GM23338 (cell line): ENCODE measurements at regions not wholly inside any gene's neighbourhood (a gene's known extent, or its start where the extent isn't known, plus 50 kb on each side); places are given as distances from the start of the nearest gene placed in this dataset.

Experiments
- ATAC-seq: fragments of 200-7000 bp; cut with Tn5 transposase; 3 replicates; pipeline ENCODE4 v1.9.1; 2020
- DNase-seq: peaks from one replicate; pipeline ENCODE4 v3.0.0-alpha.2; 2015; ENCODE audit warnings: low spot score
- H2AFZ ChIP-seq: fragments of 200-600 bp; sonication (generic); 2 replicates; pipeline ENCODE4 v1.8.0; 2016; ENCODE audit warnings: antibody characterized with exemption, mild to moderate bottlenecking, moderate library complexity
- H3F3A ChIP-seq: fragments of 200-600 bp; sonication (generic); replicated peaks from 2 replicates; pipeline ENCODE4 v1.8.0; 2017; ENCODE audit warnings: antibody characterized with exemption, mixed run types, low read depth
- H3K27ac ChIP-seq: fragments of 200-600 bp; sonication (generic); 2 replicates; pipeline ENCODE4 v1.6.1; 2016; ENCODE audit warnings: low read depth
- H3K27me3 ChIP-seq: fragments of 200-600 bp; sonication (generic); 2 replicates; pipeline ENCODE4 v1.8.0; 2016; ENCODE audit warnings: mild to moderate bottlenecking, mixed run types, moderate library complexity; ENCODE audit not compliant: insufficient read depth
- H3K36me3 ChIP-seq: fragments of 200-600 bp; sonication (generic); 2 replicates; pipeline ENCODE4 v1.8.0; 2016; ENCODE audit warnings: mild to moderate bottlenecking; ENCODE audit not compliant: insufficient read depth
- H3K4me1 ChIP-seq: fragments of 200-600 bp; sonication (generic); 2 replicates; pipeline ENCODE4 v1.8.0; 2016; ENCODE audit warnings: mild to moderate bottlenecking, moderate library complexity; ENCODE audit not compliant: insufficient read depth
- H3K4me2 ChIP-seq: fragments of 200-600 bp; sonication (generic); 2 replicates; pipeline ENCODE4 v1.7.1; 2017; ENCODE audit warnings: mixed run types
- H3K4me3 ChIP-seq: fragments of 200-600 bp; sonication (generic); 2 replicates; pipeline ENCODE4 v1.6.1; 2016; ENCODE audit warnings: mixed run types
- H3K79me2 ChIP-seq: fragments of 200-600 bp; sonication (generic); replicated peaks from 2 replicates; pipeline ENCODE4 v1.8.0; 2017; ENCODE audit warnings: mild to moderate bottlenecking; ENCODE audit not compliant: insufficient read depth
- H3K9me2 ChIP-seq: fragments of 200-600 bp; sonication (generic); 2 replicates; pipeline ENCODE4 v1.8.0; 2017; ENCODE audit not compliant: insufficient read depth
- H4K20me1 ChIP-seq: fragments of 200-600 bp; sonication (generic); replicated peaks from 2 replicates; pipeline ENCODE4 v1.8.0; 2017; ENCODE audit warnings: mild to moderate bottlenecking; ENCODE audit not compliant: insufficient read depth
- H3K27ac Mint-ChIP-seq: 2 replicates; pipeline ENCODE4 v1.8.0; 2020; ENCODE audit warnings: inconsistent platforms, mild to moderate bottlenecking, moderate library complexity, mixed read lengths
- H3K27me3 Mint-ChIP-seq: 3 replicates; pipeline ENCODE4 v1.8.0; 2022; ENCODE audit warnings: low read depth, mild to moderate bottlenecking, moderate library complexity, mixed read lengths, inconsistent platforms; ENCODE audit not compliant: insufficient read depth, poor library complexity
- H3K36me3 Mint-ChIP-seq: 3 replicates; pipeline ENCODE4 v1.8.0; 2021; ENCODE audit warnings: low read depth, mild to moderate bottlenecking, inconsistent platforms, moderate library complexity, mixed read lengths
- H3K4me1 Mint-ChIP-seq: 3 replicates; pipeline ENCODE4 v1.8.0; 2020; ENCODE audit warnings: mild to moderate bottlenecking, inconsistent platforms, mixed read lengths
- H3K4me3 Mint-ChIP-seq: 3 replicates; pipeline ENCODE4 v1.8.0; 2021; ENCODE audit warnings: moderate library complexity, mild to moderate bottlenecking, inconsistent platforms, mixed read lengths
- H3K9me3 Mint-ChIP-seq: 3 replicates; pipeline ENCODE4 v1.8.0; 2020; ENCODE audit warnings: moderate library complexity, mild to moderate bottlenecking, inconsistent platforms, mixed read lengths
- CTCF ChIP-seq, 2 experiments: fragments of 200-600 bp in 1 of 2; sonication (generic) in 1 of 2; conservative IDR thresholded peaks; 2 replicates each; pipeline versions ENCODE4 v1.5.1 to v1.6.1; 2016 to 2017; ENCODE audit warnings: antibody characterized with exemption in 2 of 2, low read depth in 2 of 2, mild to moderate bottlenecking in 2 of 2, moderate library complexity in 1 of 2
- ETS1 ChIP-seq: IDR thresholded peaks from 2 replicates; pipeline ENCODE4 v1.6.1; 2016; ENCODE audit warnings: antibody characterized with exemption
- JUNB ChIP-seq: IDR thresholded peaks from one replicate; pipeline ENCODE4 v1.6.1; 2016; ENCODE audit warnings: antibody characterized with exemption; ENCODE audit not compliant: unreplicated experiment
- NANOG ChIP-seq: IDR thresholded peaks from 2 replicates; pipeline ENCODE4 v1.6.1; 2016; ENCODE audit warnings: antibody characterized with exemption, borderline replicate concordance
- ZNF331 ChIP-seq: fragments of 250-450 bp; sonication (Bioruptor Pico); IDR thresholded peaks from 2 replicates; pipeline ENCODE4 v1.5.0; 2020; ENCODE audit warnings: low read depth, mild to moderate bottlenecking, moderate library complexity
- ZNF462 ChIP-seq: fragments of 250-450 bp; sonication (Bioruptor Pico); IDR thresholded peaks from 2 replicates; pipeline ENCODE4 v1.5.0; 2020; ENCODE audit warnings: mild to moderate bottlenecking, moderate library complexity

- Mint-ChIP-seq H3K4me1 (peaks cover 3% of the 10 kb centered on the region), H3K27ac (no peak overlapping the region), H3K36me3 (no peaks in the 10 kb centered on the region), H3K27me3 (no peaks in the 10 kb centered on the region), H3K4me3 (no peak overlapping the region), H3K9me3 (no peaks in the 10 kb centered on the region; the same call in 2 of the 3 replicates)
- H3K27ac ChIP-seq: no peak overlapping the region
- H3K27me3 ChIP-seq: no peaks in the 10 kb centered on the region
- no peak overlapping the region for H3K4me2 ChIP-seq
- ATAC-seq (peak; percentile 83), DNase-seq (peak; percentile 74)
- H3F3A ChIP-seq: no peaks in the 10 kb centered on the region
- no peak overlapping the region for H3K4me3 ChIP-seq
- H2AFZ ChIP-seq: peak overlapping the region; percentile 64
- TF ChIP-seq ZNF462 (CRISPR knock-in tag) (no peak), NANOG (no peak), ETS1 (no peak), CTCF (conservative IDR thresholded peaks at IDR 0.05; ENCODE audit: low read depth in 2 of 2) (peak; percentile 58 to 59), JUNB (no peak), ZNF331 (no peak)
- H3K36me3 ChIP-seq: no peaks in the 10 kb centered on the region
- no peaks in the 10 kb centered on the region for H4K20me1 ChIP-seq
- no peaks in the 10 kb centered on the region for H3K79me2 ChIP-seq
- no peaks in the 10 kb centered on the region for H3K4me1 ChIP-seq
- H3K9me2 ChIP-seq: no peaks in the 10 kb centered on the region; the same call in 1 of the 2 replicates
These were observed 176.4 kb downstream of the AHR start for GRCh38 chr7:17474724-17475344.
